Testis (tissue), 2 donors: ENCODE measurements at regions not wholly inside any gene's neighbourhood (a gene's known extent, or its start where the extent isn't known, plus 50 kb on each side); places are given as distances from the start of the nearest gene placed in this dataset.
"Not testable (repeated sequence)": the region's sequence is repeated elsewhere in the genome, so short reads cannot be mapped to it uniquely, and the experiment has no call there.

Experiments used
- DNase-seq: peaks from one replicate; pipeline ENCODE4 v3.0.0-alpha.2; 2019
- H3K27ac ChIP-seq, 2 donors: fragments of 200-600 bp; sonication (generic); one replicate each; pipeline ENCODE4 v1.5.1; 2019
- H3K27me3 ChIP-seq: fragments of 200-600 bp; sonication (generic); one replicate; pipeline ENCODE4 v1.5.1; 2019
- H3K36me3 ChIP-seq: fragments of 200-600 bp; sonication (generic); one replicate; pipeline ENCODE4 v1.5.1; 2017; ENCODE audit warnings: low read depth; ENCODE audit errors: missing control alignments
- H3K4me1 ChIP-seq: fragments of 200-600 bp; sonication (generic); one replicate; pipeline ENCODE4 v1.5.1; 2019
- H3K4me3 ChIP-seq, 2 donors: fragments of 200-600 bp; sonication (generic); one replicate each; pipeline ENCODE4 v1.5.1; 2017 to 2019
- H3K9me3 ChIP-seq: fragments of 200-600 bp; sonication (generic); one replicate; pipeline ENCODE4 v1.5.1; 2017
- CTCF ChIP-seq, 3 experiments: fragments of 450-650 bp in 2 of 3; fragments of 200-600 bp in 1 of 3; sonication (generic) in 1 of 3; IDR thresholded peaks; one replicate each; pipeline ENCODE4 v1.5.1; 2016 to 2019; ENCODE audit warnings: antibody characterized with exemption in 3 of 3, mild to moderate bottlenecking in 2 of 3, moderate library complexity in 1 of 3
- POLR2A ChIP-seq: fragments of 450-650 bp; IDR thresholded peaks from one replicate; pipeline ENCODE4 v1.6.1; 2017; ENCODE audit warnings: antibody characterized with exemption, mild to moderate bottlenecking, moderate library complexity
- WGBS, 2 donors: methylation state at CpG; one replicate each; pipeline ENCODE4 v1.1.5; 2018; 5-methylcytosine and 5-hydroxymethylcytosine counted together
- intact Hi-C: fragments of 100-400 bp; cut with DNase I; formaldehyde crosslinking; loops from one replicate; pipeline ENCODE4 v1.15.1; 2023; ENCODE audit warnings: low total_unique reads

- WGBS, 2 donors, result 78 to 100% methylated on average over 1 of the region's 1 CpG
- Histone ChIP-seq H3K4me1 (no peaks in the 10 kb centered on the region), H3K27ac (no peak overlapping the region), H3K9me3 (no peaks in the 10 kb centered on the region), H3K27me3 (no peaks in the 10 kb centered on the region), H3K4me3 (no peak overlapping the region), H3K36me3 (no peaks in the 10 kb centered on the region)
- TF ChIP-seq CTCF (IDR thresholded peaks at IDR 0.05), result no peak
- no peak for TF ChIP-seq POLR2A
- intact Hi-C loops, result no loop called here
- DNase-seq, result no peak
Measured at GRCh38 chr7:124618871-124619270, 146.7 kb downstream of the GPR37 start.

GRCh38 chr7:124618051-124618450 is 147.5 kb downstream of the GPR37 start:
- WGBS, 2 donors, result 52 to 71% methylated on average over 2 of the region's 2 CpGs
- H3K27ac ChIP-seq, DNase-seq, H3K27me3 ChIP-seq, H3K4me1 ChIP-seq, H3K36me3 ChIP-seq, intact Hi-C loops, H3K9me3 ChIP-seq, H3K4me3 ChIP-seq: not testable (repeated sequence)

- DNase-seq, result no peak
- Histone ChIP-seq H3K36me3 (no peaks in the 10 kb centered on the region), H3K9me3 (no peaks in the 10 kb centered on the region), H3K4me3 (no peak overlapping the region), H3K4me1 (no peaks in the 10 kb centered on the region), H3K27ac (no peak overlapping the region), H3K27me3 (no peaks in the 10 kb centered on the region)
- TF ChIP-seq POLR2A (no peak), CTCF (IDR thresholded peaks at IDR 0.05) (no peak)
- intact Hi-C loops, result no loop called here
- 78 to 89% methylated on average over 1 of the region's 1 CpG for WGBS, 2 donors
Measured at GRCh38 chr7:124603066-124603465, 162.5 kb downstream of the GPR37 start.

- Histone ChIP-seq H3K4me3 (no peak overlapping the region), H3K9me3 (no peaks in the 10 kb centered on the region), H3K27ac (no peak overlapping the region), H3K36me3 (no peaks in the 10 kb centered on the region), H3K4me1 (no peaks in the 10 kb centered on the region), H3K27me3 (no peaks in the 10 kb centered on the region)
- intact Hi-C loops, result no loop called here
- no peak for DNase-seq
- no peak for TF ChIP-seq POLR2A
- no peak for TF ChIP-seq CTCF (IDR thresholded peaks at IDR 0.05)
Measured at GRCh38 chr7:124597509-124597908, 168.1 kb downstream of the GPR37 start.

GRCh38 chr7:124596881-124597280 is 168.7 kb downstream of the GPR37 start:
- intact Hi-C loops, result no loop called here
- Histone ChIP-seq H3K27ac (no peak overlapping the region), H3K27me3 (no peaks in the 10 kb centered on the region), H3K9me3 (no peaks in the 10 kb centered on the region), H3K4me1 (no peaks in the 10 kb centered on the region), H3K36me3 (no peaks in the 10 kb centered on the region), H3K4me3 (no peak overlapping the region)
- WGBS, 2 donors, result 86 to 90% methylated on average over 1 of the region's 1 CpG
- TF ChIP-seq CTCF (IDR thresholded peaks at IDR 0.05) (no peak), POLR2A (no peak)
- no peak for DNase-seq
